ENCODE measurements at regions not wholly inside any gene's neighbourhood (a gene's known extent, or its start where the extent isn't known, plus 50 kb on each side); places are given as distances from the start of the nearest gene placed in this dataset.

GRCh38 chr20:40926928-40927327 lies 101.7 kb upstream of the TOP1 start (continued):
- no peak for TF ChIP-seq ZSCAN5A (CRISPR knock-in tag; IDR thresholded peaks at IDR 0.05; ENCODE audit: borderline replicate concordance)

GRCh38 chr20:40930561-40930960 lies 98.1 kb upstream of the TOP1 start:
- Histone ChIP-seq H3K4me3 (replicated peaks in 1 of 3; ENCODE audit: insufficient read depth in 1 of 3, low read depth in 2 of 3, low read length in 3 of 3) (no peak overlapping the region), H3K79me2 (ENCODE audit: insufficient read depth, low read length) (no peaks in the 10 kb centered on the region), H3K9me3 (ENCODE audit: low read length) (no peaks in the 10 kb centered on the region), H3K4me1 (ENCODE audit: insufficient read depth, low read length) (no peaks in the 10 kb centered on the region), H4K20me1 (ENCODE audit: insufficient read depth, low read length) (no peaks in the 10 kb centered on the region), H3K4me2 (ENCODE audit: low read depth, low read length) (no peak overlapping the region), H3K27me3 (ENCODE audit: control insufficient read depth in 1 of 2, insufficient read depth in 2 of 2, low read length in 2 of 2) (peaks cover 2 to 12% of the 10 kb centered on the region in 2 experiments; a peak in 3 of 5 replicates), H3K9ac (ENCODE audit: insufficient read depth, low read depth, low read length) (no peak overlapping the region), H3K27ac (ENCODE audit: extremely low read length, insufficient read depth, low read length) (no peak overlapping the region), H2AFZ (ENCODE audit: low read length) (no peak overlapping the region), H3K36me3 (replicated peaks in 1 of 2; ENCODE audit: control insufficient read depth in 1 of 2, insufficient read depth in 2 of 2, low read length in 2 of 2) (no peaks in the 10 kb centered on the region)
- in situ Hi-C loops (cut with HindIII; ENCODE audit: extremely low pct_ligation_motif_present, low pct_unique_long_range_greater_than_20kb) (no loop called here), intact Hi-C loops (cut with micrococcal nuclease; ENCODE audit: unreplicated experiment) (no loop called here)
- ChIA-PET CTCF (ENCODE audit: low intra/inter-chr PET ratio, low total read pairs) (no interaction called here), POLR2A (no interaction called here)
- BruUV-seq (replicated peaks) = no TSS peak
- ATAC-seq = no peak
- DNase-seq (ENCODE audit: low spot score) = no peak
- no peak for TF ChIP-seq SMAD9 (CRISPR knock-in tag; IDR thresholded peaks at IDR 0.05)
- no peak for TF ChIP-seq ZNF790 (CRISPR knock-in tag; IDR thresholded peaks at IDR 0.05; ENCODE audit: borderline replicate concordance)
- no peak for TF ChIP-seq ZNF816 (CRISPR knock-in tag; IDR thresholded peaks at IDR 0.05; ENCODE audit: borderline replicate concordance)
- TF ChIP-seq, protein P1, sequence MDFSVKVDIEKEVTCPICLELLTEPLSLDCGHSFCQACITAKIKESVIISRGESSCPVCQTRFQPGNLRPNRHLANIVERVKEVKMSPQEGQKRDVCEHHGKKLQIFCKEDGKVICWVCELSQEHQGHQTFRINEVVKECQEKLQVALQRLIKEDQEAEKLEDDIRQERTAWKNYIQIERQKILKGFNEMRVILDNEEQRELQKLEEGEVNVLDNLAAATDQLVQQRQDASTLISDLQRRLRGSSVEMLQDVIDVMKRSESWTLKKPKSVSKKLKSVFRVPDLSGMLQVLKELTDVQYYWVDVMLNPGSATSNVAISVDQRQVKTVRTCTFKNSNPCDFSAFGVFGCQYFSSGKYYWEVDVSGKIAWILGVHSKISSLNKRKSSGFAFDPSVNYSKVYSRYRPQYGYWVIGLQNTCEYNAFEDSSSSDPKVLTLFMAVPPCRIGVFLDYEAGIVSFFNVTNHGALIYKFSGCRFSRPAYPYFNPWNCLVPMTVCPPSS (IDR thresholded peaks at IDR 0.05) = no peak
- no peak for TF ChIP-seq ONECUT2 (CRISPR knock-in tag; IDR thresholded peaks at IDR 0.05)
- no peak for TF ChIP-seq ZNF598 (CRISPR knock-in tag; IDR thresholded peaks at IDR 0.05; ENCODE audit: borderline replicate concordance)
- no peak for TF ChIP-seq DMTF1 (CRISPR knock-in tag; IDR thresholded peaks at IDR 0.05)
- TF ChIP-seq MYPOP (CRISPR knock-in tag; IDR thresholded peaks at IDR 0.05) = no peak
- TF ChIP-seq HNRNPL (IDR thresholded peaks at IDR 0.05; ENCODE audit: low read depth, low read length) = no peak
- no peak for TF ChIP-seq SNAI1 (CRISPR knock-in tag; IDR thresholded peaks at IDR 0.05; ENCODE audit: borderline replicate concordance)
- TF ChIP-seq ZNF512B (CRISPR knock-in tag; IDR thresholded peaks at IDR 0.05; ENCODE audit: borderline replicate concordance) = no peak
- no peak for FAIRE-seq
- WGBS (ENCODE audit: low lambda C conversion rate) = 0% methylated on average over 1 of the region's 1 CpG
